HCT116 (cell line): ENCODE measurements at regions not wholly inside any gene's neighbourhood (a gene's known extent, or its start where the extent isn't known, plus 50 kb on each side); places are given as distances from the start of the nearest gene placed in this dataset.

Experiments
- ATAC-seq: fragments of 200-7000 bp; cut with Tn5 transposase; 2 replicates; pipeline ENCODE4 v1.9.1; 2020; ENCODE audit warnings: mild to moderate bottlenecking, moderate library complexity
- BruUV-seq: library from RNA; stranded (reverse); fragments of 400-500 nt; replicated peaks from 2 replicates; lab custom pipeline; 2021; lab: Mats Ljungman, UMichigan
- CTCF ChIA-PET: fragments of 300-600 bp; sonication (Branson Sonifier 250); formaldehyde crosslinking; loops from one replicate; lab custom pipeline; 2021; ENCODE audit warnings: antibody characterized with exemption; lab: Charles Lee
- POLR2A ChIA-PET: fragments of 300-600, 350-600 bp; sonication (Branson Sonifier 250); formaldehyde crosslinking; loops from one replicate; lab custom pipeline; 2021; ENCODE audit warnings: antibody characterized with exemption; lab: Charles Lee
- RAD21 ChIA-PET, 2 experiments: fragments of 300-600 bp; sonication (Branson Sonifier 250); formaldehyde crosslinking; loops; one replicate each; lab custom pipeline; 2023; ENCODE audit warnings: low total read pairs in 2 of 2; ENCODE audit not compliant: uncharacterized antibody in 2 of 2, unreplicated experiment in 2 of 2, low non-redundant PET in 1 of 2; lab: Charles Lee
- DNase-seq: peaks from one replicate; pipeline ENCODE4 v3.0.0-alpha.2; 2010; ENCODE audit warnings: low read depth, low spot score
- H2AFZ ChIP-seq: fragments of 200-600 bp; shearing (Covaris generic), sonication (generic); 2 replicates; pipeline ENCODE4 v1.6.1; 2017; ENCODE audit warnings: low read depth, mixed run types, mixed read lengths, antibody characterized with exemption, low read length; ENCODE audit not compliant: poor library complexity, severe bottlenecking
- H3K27ac ChIP-seq: 2 replicates; pipeline ENCODE4 v1.5.1; 2012; ENCODE audit warnings: low read depth, low read length
- H3K27me3 ChIP-seq: fragments of 200-600 bp; sonication (generic); 2 replicates; pipeline ENCODE4 v1.6.1; 2016; ENCODE audit warnings: mixed run types, low read length, mixed read lengths; ENCODE audit not compliant: insufficient read depth
- H3K36me3 ChIP-seq, 2 experiments: fragments of 200-500 bp in 1 of 2; fragments of 200-600 bp in 1 of 2; sonication (Bioruptor generic) in 1 of 2; sonication (generic) in 1 of 2; 2 replicates each; pipeline versions ENCODE4 v1.5.1 to v1.6.1; 2014 to 2016; ENCODE audit warnings: low read length in 2 of 2, inconsistent platforms in 1 of 2, mixed read lengths in 1 of 2, mixed run types in 1 of 2; ENCODE audit not compliant: insufficient read depth in 2 of 2, control insufficient read depth in 1 of 2
- H3K4me1 ChIP-seq, 2 experiments: fragments of 200-600 bp in 1 of 2; sonication (generic) in 1 of 2; 2 replicates each; pipeline versions ENCODE4 v1.5.1 to v1.6.1; 2012 to 2017; ENCODE audit warnings: low read length in 2 of 2, inconsistent platforms in 1 of 2, mild to moderate bottlenecking in 1 of 2, mixed read lengths in 1 of 2, mixed run types in 1 of 2, moderate library complexity in 1 of 2; ENCODE audit not compliant: insufficient read depth in 2 of 2, control insufficient read depth in 1 of 2
- H3K4me2 ChIP-seq: fragments of 200-600 bp; sonication (generic); 2 replicates; pipeline ENCODE4 v1.6.1; 2017; ENCODE audit warnings: mixed run types, low read length, mixed read lengths
- H3K4me3 ChIP-seq, 2 experiments: fragments of 200-600 bp in 1 of 2; sonication (generic) in 1 of 2; replicated peaks in 1 of 2; 2 replicates each; pipeline ENCODE4 v1.5.1; 2011 to 2016; ENCODE audit warnings: low read length in 2 of 2, control low read depth in 1 of 2, low read depth in 1 of 2, mild to moderate bottlenecking in 1 of 2, mixed read lengths in 1 of 2, mixed run types in 1 of 2
- H3K79me2 ChIP-seq: fragments of 200-600 bp; sonication (generic); 2 replicates; pipeline ENCODE4 v1.6.1; 2017; ENCODE audit warnings: mild to moderate bottlenecking, mixed run types, low read length, moderate library complexity, mixed read lengths; ENCODE audit not compliant: insufficient read depth
- H3K9ac ChIP-seq: fragments of 200-600 bp; sonication (generic); 2 replicates; pipeline ENCODE4 v1.6.1; 2016; ENCODE audit warnings: low read length, mixed read lengths
- H3K9me2 ChIP-seq: fragments of 200-600 bp; sonication (generic), shearing (Covaris generic); 2 replicates; pipeline ENCODE4 v1.6.1; 2017; ENCODE audit warnings: mixed run types, mild to moderate bottlenecking, moderate library complexity; ENCODE audit not compliant: insufficient read depth
- H3K9me3 ChIP-seq, 2 experiments: fragments of 200-500 bp in 1 of 2; fragments of 200-600 bp in 1 of 2; sonication (Bioruptor generic) in 1 of 2; sonication (generic) in 1 of 2; 2 replicates each; pipeline ENCODE4 v1.6.1; 2014 to 2017; ENCODE audit warnings: low read length in 2 of 2, mixed read lengths in 2 of 2, inconsistent platforms in 1 of 2, low read depth in 1 of 2, mild to moderate bottlenecking in 1 of 2, mixed run types in 1 of 2, moderate library complexity in 1 of 2; ENCODE audit not compliant: control insufficient read depth in 1 of 2, insufficient read depth in 1 of 2
- H4K20me1 ChIP-seq: fragments of 200-600 bp; sonication (generic), shearing (Covaris generic); 2 replicates; pipeline ENCODE4 v1.6.1; 2017; ENCODE audit warnings: mixed run types, mild to moderate bottlenecking, moderate library complexity; ENCODE audit not compliant: insufficient read depth
- CBX3 ChIP-seq: IDR thresholded peaks from 2 replicates; pipeline ENCODE4 v1.6.1; 2012; ENCODE audit warnings: low read depth
- CEBPB ChIP-seq: IDR thresholded peaks from 2 replicates; pipeline ENCODE4 v1.6.1; 2012; ENCODE audit warnings: low read depth
- EGR1 ChIP-seq: IDR thresholded peaks from 2 replicates; pipeline ENCODE4 v1.6.1; 2012; ENCODE audit warnings: low read depth
- EZH2 ChIP-seq: fragments of 200-600 bp; sonication (generic); IDR thresholded peaks from 2 replicates; pipeline ENCODE4 v1.6.1; 2017; ENCODE audit warnings: antibody characterized with exemption, mixed run types
- EZH2phosphoT487 ChIP-seq: fragments of 200-600 bp; IDR thresholded peaks from 2 replicates; pipeline ENCODE4 v1.6.1; 2018; ENCODE audit warnings: antibody characterized with exemption, borderline replicate concordance
- FOSL1 ChIP-seq: IDR thresholded peaks from 2 replicates; pipeline ENCODE4 v1.6.1; 2012; ENCODE audit warnings: low read depth
- POLR2AphosphoS5 ChIP-seq: IDR thresholded peaks from 2 replicates; pipeline ENCODE4 v1.6.1; 2011; ENCODE audit warnings: mild to moderate bottlenecking, low read depth, low read length, moderate library complexity
- RAD21 ChIP-seq: IDR thresholded peaks from 2 replicates; pipeline ENCODE4 v1.6.1; 2012; ENCODE audit warnings: low read depth, mild to moderate bottlenecking
- SP1 ChIP-seq: IDR thresholded peaks from 2 replicates; pipeline ENCODE4 v1.6.1; 2012; ENCODE audit warnings: low read depth
- YY1 ChIP-seq: IDR thresholded peaks from 2 replicates; pipeline ENCODE4 v1.6.1; 2011; ENCODE audit warnings: low read length, low read depth, moderate library complexity, mild to moderate bottlenecking; ENCODE audit not compliant: insufficient replicate concordance; ENCODE audit errors: extremely low read depth
- ZFX ChIP-seq: fragments of 450-650 bp; IDR thresholded peaks from 2 replicates; pipeline ENCODE4 v1.6.1; 2017
- ZNF274 ChIP-seq: fragments of 200-500 bp; sonication (Bioruptor generic); IDR thresholded peaks from 2 replicates; pipeline ENCODE4 v1.6.1; 2014; ENCODE audit warnings: mild to moderate bottlenecking, low read depth, low read length, inconsistent platforms
- intact Hi-C: fragments of 100-400 bp; cut with micrococcal nuclease; formaldehyde crosslinking; loops from 2 replicates; pipeline ENCODE4 v1.10.0; 2022
- TF ChIP-seq, protein P1 (sequence below), 3 experiments: fragments of 200-600 bp in 1 of 3; sonication (generic) in 1 of 3; IDR thresholded peaks in 2 of 3; conservative IDR thresholded peaks in 1 of 3; 2 replicates each; pipeline ENCODE4 v1.5.1; 2012 to 2017; ENCODE audit warnings: low read depth in 2 of 3, low read length in 2 of 3, antibody characterized with exemption in 1 of 3, borderline replicate concordance in 1 of 3, control low read depth in 1 of 3, mild to moderate bottlenecking in 1 of 3, mixed read lengths in 1 of 3, mixed run types in 1 of 3, moderate library complexity in 1 of 3; ENCODE audit not compliant: insufficient read depth in 1 of 3
- TF ChIP-seq, protein P2 (sequence below): IDR thresholded peaks from 2 replicates; pipeline ENCODE4 v1.6.1; 2012
- TF ChIP-seq, protein P3 (sequence below): IDR thresholded peaks from 2 replicates; pipeline ENCODE4 v1.6.1; 2011; ENCODE audit warnings: mild to moderate bottlenecking, low read length, moderate library complexity; ENCODE audit not compliant: insufficient replicate concordance; ENCODE audit errors: extremely low read depth

DNA sequence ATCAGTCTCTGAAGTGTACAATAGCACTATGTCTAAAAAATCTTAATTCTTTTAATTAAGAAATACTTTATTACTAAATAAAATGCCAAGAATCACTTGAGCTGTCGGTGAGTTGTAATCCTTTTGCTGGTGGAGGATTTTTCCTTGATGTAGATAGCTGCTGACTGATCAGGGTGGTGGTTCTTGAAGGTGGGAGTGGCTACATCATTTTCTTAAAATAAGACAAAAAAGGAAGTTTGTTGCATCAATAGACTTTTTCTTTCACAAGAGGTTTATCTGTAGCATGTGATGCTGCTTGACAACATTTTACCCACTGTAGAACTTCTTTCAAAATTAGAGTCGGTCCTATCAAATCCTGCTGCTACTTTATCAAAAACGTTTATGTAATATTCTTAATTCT lies 68.8 kb upstream of the ZC4H2 start:
- Histone ChIP-seq H3K36me3 (no peaks in the 10 kb centered on the region), H4K20me1 (no peaks in the 10 kb centered on the region), H3K9me3 (no peaks in the 10 kb centered on the region), H3K4me1 (no peaks in the 10 kb centered on the region), H3K27ac (no peak overlapping the region), H3K27me3 (no peaks in the 10 kb centered on the region), H3K79me2 (no peaks in the 10 kb centered on the region), H3K4me3 (no peak overlapping the region), H2AFZ (no peak overlapping the region), H3K4me2 (no peak overlapping the region), H3K9ac (no peak overlapping the region), H3K9me2 (no peaks in the 10 kb centered on the region)
- ChIA-PET RAD21 (no interaction called here), CTCF (no interaction called here), POLR2A (no interaction called here)
- TF ChIP-seq ZFX, result no peak
- no peak for TF ChIP-seq CBX3
- TF ChIP-seq, protein P1, sequence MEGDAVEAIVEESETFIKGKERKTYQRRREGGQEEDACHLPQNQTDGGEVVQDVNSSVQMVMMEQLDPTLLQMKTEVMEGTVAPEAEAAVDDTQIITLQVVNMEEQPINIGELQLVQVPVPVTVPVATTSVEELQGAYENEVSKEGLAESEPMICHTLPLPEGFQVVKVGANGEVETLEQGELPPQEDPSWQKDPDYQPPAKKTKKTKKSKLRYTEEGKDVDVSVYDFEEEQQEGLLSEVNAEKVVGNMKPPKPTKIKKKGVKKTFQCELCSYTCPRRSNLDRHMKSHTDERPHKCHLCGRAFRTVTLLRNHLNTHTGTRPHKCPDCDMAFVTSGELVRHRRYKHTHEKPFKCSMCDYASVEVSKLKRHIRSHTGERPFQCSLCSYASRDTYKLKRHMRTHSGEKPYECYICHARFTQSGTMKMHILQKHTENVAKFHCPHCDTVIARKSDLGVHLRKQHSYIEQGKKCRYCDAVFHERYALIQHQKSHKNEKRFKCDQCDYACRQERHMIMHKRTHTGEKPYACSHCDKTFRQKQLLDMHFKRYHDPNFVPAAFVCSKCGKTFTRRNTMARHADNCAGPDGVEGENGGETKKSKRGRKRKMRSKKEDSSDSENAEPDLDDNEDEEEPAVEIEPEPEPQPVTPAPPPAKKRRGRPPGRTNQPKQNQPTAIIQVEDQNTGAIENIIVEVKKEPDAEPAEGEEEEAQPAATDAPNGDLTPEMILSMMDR (IDR thresholded peaks at IDR 0.05 in 2 of 3, conservative IDR thresholded peaks at IDR 0.05 in 1 of 3; ENCODE audit: borderline replicate concordance in 1 of 3, insufficient read depth in 1 of 3, low read depth in 2 of 3, low read length in 2 of 3), result no peak
- no peak for TF ChIP-seq ZNF274
- TF ChIP-seq FOSL1, result no peak
- TF ChIP-seq YY1, result no peak
- TF ChIP-seq EZH2phosphoT487, result no peak
- TF ChIP-seq, protein P2, sequence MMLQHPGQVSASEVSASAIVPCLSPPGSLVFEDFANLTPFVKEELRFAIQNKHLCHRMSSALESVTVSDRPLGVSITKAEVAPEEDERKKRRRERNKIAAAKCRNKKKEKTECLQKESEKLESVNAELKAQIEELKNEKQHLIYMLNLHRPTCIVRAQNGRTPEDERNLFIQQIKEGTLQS, result no peak
- TF ChIP-seq EZH2, result no peak
- ATAC-seq, result no peak
- intact Hi-C loops, result no loop called here
- no peak for DNase-seq
- BruUV-seq, result no TSS peak

DNA sequence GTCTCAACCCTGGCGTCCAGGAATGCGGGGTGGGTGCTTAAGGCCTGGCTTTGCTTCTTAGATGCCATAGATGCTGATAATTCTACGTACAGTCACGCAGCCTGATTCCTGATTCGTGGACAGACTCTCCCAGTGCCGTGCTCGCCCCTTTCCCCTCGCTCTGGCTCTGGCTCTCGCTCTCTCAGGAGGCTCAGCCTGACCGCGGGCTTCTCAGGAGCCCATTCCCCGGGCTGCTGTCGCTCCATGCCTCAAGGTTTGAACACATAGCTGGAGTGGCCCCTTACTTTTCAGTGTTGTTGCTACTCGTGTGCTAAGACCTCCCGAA lies 59.2 kb upstream of the ZC4H2 start:
- POLR2A ChIA-PET, result no interaction called here
- RAD21 ChIA-PET, result no interaction called here
- no TSS peak for BruUV-seq
- DNase-seq, result no peak
- Histone ChIP-seq H3K9me3 (no peaks in the 10 kb centered on the region), H3K4me3 (peak overlapping the region; percentile 54 to 60), H3K4me2 (peak overlapping the region; percentile 74), H3K9ac (0 out of 2 replicates have a peak overlapping the region, but pooled peaks have one; percentile 43), H3K27me3 (no peaks in the 10 kb centered on the region), H3K4me1 (peaks cover 2 to 3% of the 10 kb centered on the region in 2 experiments; a peak in 1 of 4 replicates), H2AFZ (no peak overlapping the region), H3K36me3 (no peaks in the 10 kb centered on the region), H3K9me2 (no peaks in the 10 kb centered on the region), H3K79me2 (no peaks in the 10 kb centered on the region), H3K27ac (no peak overlapping the region), H4K20me1 (no peaks in the 10 kb centered on the region)
- CTCF ChIA-PET, result no interaction called here
- intact Hi-C loops, result loop anchor here (5.0 to 10.0 kb wide), 2 partner anchors 58 to 499 kb away; partner anchors contain the start of genes LAS1L and ZC4H2
- TF ChIP-seq ZNF274 (no peak), EZH2phosphoT487 (no peak), YY1 (no peak), CEBPB (no peak), POLR2AphosphoS5 (no peak), FOSL1 (no peak), EGR1 (no peak), RAD21 (no peak), SP1 (no peak)
- TF ChIP-seq, protein P3, sequence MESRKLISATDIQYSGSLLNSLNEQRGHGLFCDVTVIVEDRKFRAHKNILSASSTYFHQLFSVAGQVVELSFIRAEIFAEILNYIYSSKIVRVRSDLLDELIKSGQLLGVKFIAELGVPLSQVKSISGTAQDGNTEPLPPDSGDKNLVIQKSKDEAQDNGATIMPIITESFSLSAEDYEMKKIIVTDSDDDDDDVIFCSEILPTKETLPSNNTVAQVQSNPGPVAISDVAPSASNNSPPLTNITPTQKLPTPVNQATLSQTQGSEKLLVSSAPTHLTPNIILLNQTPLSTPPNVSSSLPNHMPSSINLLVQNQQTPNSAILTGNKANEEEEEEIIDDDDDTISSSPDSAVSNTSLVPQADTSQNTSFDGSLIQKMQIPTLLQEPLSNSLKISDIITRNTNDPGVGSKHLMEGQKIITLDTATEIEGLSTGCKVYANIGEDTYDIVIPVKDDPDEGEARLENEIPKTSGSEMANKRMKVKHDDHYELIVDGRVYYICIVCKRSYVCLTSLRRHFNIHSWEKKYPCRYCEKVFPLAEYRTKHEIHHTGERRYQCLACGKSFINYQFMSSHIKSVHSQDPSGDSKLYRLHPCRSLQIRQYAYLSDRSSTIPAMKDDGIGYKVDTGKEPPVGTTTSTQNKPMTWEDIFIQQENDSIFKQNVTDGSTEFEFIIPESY, result no peak
- no peak for ATAC-seq
